BJ (cell line): ENCODE measurements at regions not wholly inside any gene's neighbourhood (a gene's known extent, or its start where the extent isn't known, plus 50 kb on each side); places are given as distances from the start of the nearest gene placed in this dataset.

Experiments
- CTCF ChIA-PET: fragments of 350-600 bp; formaldehyde crosslinking; extraction: SDS; loops from one replicate; lab custom pipeline; 2021; ENCODE audit warnings: antibody characterized with exemption, inconsistent platforms; lab: Yijun Ruan, JAX
- POLR2A ChIA-PET: fragments of 300-600 bp; sonication (Branson Sonifier 250); formaldehyde crosslinking; extraction: SDS; loops from one replicate; lab custom pipeline; 2021; ENCODE audit warnings: antibody characterized with exemption; lab: Charles Lee
- DNase-seq: peaks from one replicate; pipeline ENCODE4 v3.0.0-alpha.2; 2011; ENCODE audit warnings: low read depth
- H3K27me3 ChIP-seq: 2 replicates; pipeline ENCODE4 v1.6.0; 2011; ENCODE audit warnings: low read length; ENCODE audit not compliant: control insufficient read depth, insufficient read depth
- H3K36me3 ChIP-seq: 2 replicates; pipeline ENCODE4 v1.5.1; 2011; ENCODE audit warnings: low read length; ENCODE audit not compliant: control insufficient read depth, insufficient read depth
- H3K4me3 ChIP-seq: 2 replicates; pipeline ENCODE4 v1.5.1; 2011; ENCODE audit warnings: low read depth, mild to moderate bottlenecking, control low read depth, low read length
- CTCF ChIP-seq: IDR thresholded peaks from 2 replicates; pipeline ENCODE4 v1.5.1; 2011; ENCODE audit warnings: low read depth, mild to moderate bottlenecking, control low read depth, inconsistent platforms, low read length, moderate library complexity; ENCODE audit not compliant: insufficient read depth

- H3K36me3 ChIP-seq, result no peaks in the 10 kb centered on the region
- H3K4me3 ChIP-seq, result no peak overlapping the region
- no peak for TF ChIP-seq CTCF
- DNase-seq, result no peak
- ChIA-PET CTCF (no interaction called here), POLR2A (no interaction called here)
- H3K27me3 ChIP-seq, result no peaks in the 10 kb centered on the region
Observed at GRCh38 chr3:182568261-182568660, 225.0 kb upstream of the ATP11B start.

GRCh38 chr3:182568876-182569275 lies 224.4 kb upstream of the ATP11B start:
- no peaks in the 10 kb centered on the region for H3K27me3 ChIP-seq
- ChIA-PET POLR2A (no interaction called here), CTCF (no interaction called here)
- TF ChIP-seq CTCF, result no peak
- no peak for DNase-seq
- no peak overlapping the region for H3K4me3 ChIP-seq
- H3K36me3 ChIP-seq, result no peaks in the 10 kb centered on the region

GRCh38 chr3:182570946-182571594 lies 222.2 kb upstream of the ATP11B start:
- POLR2A ChIA-PET, result no interaction called here
- no peaks in the 10 kb centered on the region for H3K27me3 ChIP-seq

GRCh38 chr3:182575941-182576340 lies 217.4 kb upstream of the ATP11B start:
- Histone ChIP-seq H3K27me3 (no peaks in the 10 kb centered on the region), H3K4me3 (no peak overlapping the region), H3K36me3 (no peaks in the 10 kb centered on the region)
- ChIA-PET CTCF (no interaction called here), POLR2A (no interaction called here)
- no peak for TF ChIP-seq CTCF
- no peak for DNase-seq

More at GRCh38 chr3:182570946-182571594, 222.2 kb upstream of the ATP11B start:
- CTCF ChIA-PET, result no interaction called here
- H3K4me3 ChIP-seq, result no peak overlapping the region
- no peaks in the 10 kb centered on the region for H3K36me3 ChIP-seq
- TF ChIP-seq CTCF, result no peak
- DNase-seq, result no peak

- H3K27me3 ChIP-seq, result no peaks in the 10 kb centered on the region
- no peak for TF ChIP-seq CTCF
- no peak overlapping the region for H3K4me3 ChIP-seq
- H3K36me3 ChIP-seq, result no peaks in the 10 kb centered on the region
- ChIA-PET CTCF (no interaction called here), POLR2A (no interaction called here)
- DNase-seq, result no peak
Observed at GRCh38 chr3:182583545-182583944, 209.8 kb upstream of the ATP11B start.
